B cell (primary cell): ENCODE measurements at regions not wholly inside any gene's neighbourhood (a gene's known extent, or its start where the extent isn't known, plus 50 kb on each side); places are given as distances from the start of the nearest gene placed in this dataset.

Experiments
- CTCF ChIP-seq: fragments of 200-600 bp; IDR thresholded peaks from one replicate; pipeline ENCODE4 v1.8.0; 2022; ENCODE audit warnings: antibody characterized with exemption, mild to moderate bottlenecking
- EZH2 ChIP-seq: IDR thresholded peaks from 2 replicates; pipeline ENCODE4 v1.6.1; 2012; ENCODE audit warnings: borderline replicate concordance, low read depth, mild to moderate bottlenecking, moderate library complexity, low read length; ENCODE audit not compliant: insufficient read depth, poor library complexity, severe bottlenecking

DNA sequence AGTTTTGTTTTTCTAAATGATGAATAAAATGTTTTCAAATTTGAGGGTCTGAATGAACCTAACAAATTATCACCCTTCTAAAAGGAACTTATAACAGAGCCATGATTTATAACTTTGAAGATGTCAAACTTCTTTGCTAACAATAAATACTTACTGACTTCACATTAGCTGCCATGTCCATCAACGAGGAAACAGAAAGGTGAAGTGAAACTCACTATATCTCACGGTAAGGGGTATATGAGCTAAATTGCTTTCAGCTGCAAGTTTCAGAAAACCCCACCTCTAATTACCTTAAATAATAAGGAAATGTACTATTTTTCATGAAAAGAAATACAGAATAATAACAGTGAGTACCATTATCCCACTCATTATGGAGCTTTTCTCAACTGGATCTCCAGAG, 350.8 kb upstream of the NT5C1B start:
- TF ChIP-seq EZH2 (no peak), CTCF (no peak)
